Activated T-cell treated with anti-CD3 and anti-CD28 coated beads, Interleukin-2, amount 50 U/mL, for 4 hours (primary cell): ENCODE measurements at regions not wholly inside any gene's neighbourhood (a gene's known extent, or its start where the extent isn't known, plus 50 kb on each side); places are given as distances from the start of the nearest gene placed in this dataset.
"Not testable (repeated sequence)": the region's sequence is repeated elsewhere in the genome, so short reads cannot be mapped to it uniquely, and the experiment has no call there.

Experiments
- ATAC-seq, 2 donors: fragments of 200-7000 bp; cut with Tn5 transposase; one replicate each; pipeline ENCODE4 v1.10.0; 2021
- DNase-seq: peaks from one replicate; pipeline ENCODE4 v3.0.0-alpha.2; 2020
- H3K27me3 Mint-ChIP-seq: one replicate; pipeline ENCODE4 v1.8.0; 2021; ENCODE audit warnings: low read depth, mixed read lengths
- H3K36me3 Mint-ChIP-seq: one replicate; pipeline ENCODE4 v1.8.0; 2022; ENCODE audit warnings: mixed read lengths; ENCODE audit not compliant: insufficient read depth
- H3K4me1 Mint-ChIP-seq: one replicate; pipeline ENCODE4 v1.8.0; 2021; ENCODE audit warnings: low read depth, mixed read lengths
- H3K4me3 Mint-ChIP-seq: one replicate; pipeline ENCODE4 v1.8.0; 2021; ENCODE audit warnings: mild to moderate bottlenecking, moderate library complexity, mixed read lengths
- H3K9me3 Mint-ChIP-seq: one replicate; pipeline ENCODE4 v1.8.0; 2021; ENCODE audit warnings: mixed read lengths

GRCh38 chr13:89352384-89352783, 1681.2 kb downstream of the SLITRK5 start:
- no peak for DNase-seq
- no peak for ATAC-seq
- Mint-ChIP-seq H3K27me3 (no peaks in the 10 kb centered on the region), H3K9me3 (peaks cover 9% of the 10 kb centered on the region), H3K4me1 (no peaks in the 10 kb centered on the region), H3K36me3 (no peaks in the 10 kb centered on the region), H3K4me3 (no peak overlapping the region)

DNA sequence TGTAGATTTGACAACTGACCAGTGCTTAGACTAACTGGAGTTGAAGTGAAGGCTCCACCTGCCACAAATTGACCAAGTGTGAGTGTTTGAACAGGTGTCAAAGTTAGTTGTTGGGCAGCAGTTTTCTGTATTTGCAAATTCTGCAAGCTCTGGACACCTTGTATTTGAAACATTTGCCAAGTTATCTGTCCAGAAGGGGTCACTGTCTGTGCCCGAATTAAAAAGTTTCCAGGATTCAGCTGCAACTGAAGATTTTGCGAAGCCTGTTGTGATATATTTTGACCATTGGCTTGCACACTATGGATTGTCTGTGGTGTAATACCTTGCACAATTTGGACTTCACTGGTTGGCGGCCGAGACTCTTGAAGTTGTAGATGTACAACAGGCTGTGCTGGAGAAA, 1690.7 kb downstream of the SLITRK5 start:
- H3K4me1 Mint-ChIP-seq = no peaks in the 10 kb centered on the region
- H3K27me3 Mint-ChIP-seq = no peaks in the 10 kb centered on the region
- H3K4me3 Mint-ChIP-seq = no peak overlapping the region
- ATAC-seq (no peak), DNase-seq (no peak)
- peaks cover 14% of the 10 kb centered on the region for H3K9me3 Mint-ChIP-seq
- H3K36me3 Mint-ChIP-seq = no peaks in the 10 kb centered on the region

DNA sequence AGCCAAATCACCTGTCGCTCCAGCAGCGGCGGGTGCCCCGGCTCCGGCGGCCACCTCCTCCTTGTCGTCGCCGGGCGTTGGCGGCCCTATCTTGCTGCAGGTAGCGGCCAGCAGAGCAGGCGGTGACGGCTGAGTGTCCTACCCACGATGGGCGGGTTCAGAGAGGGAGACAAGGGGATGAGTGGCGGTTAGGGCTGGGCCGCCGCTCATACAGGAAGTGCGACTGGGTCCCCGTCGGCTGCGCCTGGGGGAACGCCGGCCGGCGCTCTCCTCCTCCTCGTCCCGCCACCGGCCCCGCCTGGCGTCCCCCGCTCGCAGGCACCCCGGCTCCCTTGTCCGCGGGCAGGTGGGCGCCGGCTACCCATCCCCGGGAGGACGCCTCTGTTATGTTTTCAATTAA, 1692.0 kb downstream of the SLITRK5 start:
- ATAC-seq (no peak), DNase-seq (no peak)
- no peaks in the 10 kb centered on the region for H3K36me3 Mint-ChIP-seq
- no peak overlapping the region for H3K4me3 Mint-ChIP-seq
- H3K4me1 Mint-ChIP-seq = no peaks in the 10 kb centered on the region
- no peaks in the 10 kb centered on the region for H3K27me3 Mint-ChIP-seq
- peaks cover 9% of the 10 kb centered on the region for H3K9me3 Mint-ChIP-seq

DNA sequence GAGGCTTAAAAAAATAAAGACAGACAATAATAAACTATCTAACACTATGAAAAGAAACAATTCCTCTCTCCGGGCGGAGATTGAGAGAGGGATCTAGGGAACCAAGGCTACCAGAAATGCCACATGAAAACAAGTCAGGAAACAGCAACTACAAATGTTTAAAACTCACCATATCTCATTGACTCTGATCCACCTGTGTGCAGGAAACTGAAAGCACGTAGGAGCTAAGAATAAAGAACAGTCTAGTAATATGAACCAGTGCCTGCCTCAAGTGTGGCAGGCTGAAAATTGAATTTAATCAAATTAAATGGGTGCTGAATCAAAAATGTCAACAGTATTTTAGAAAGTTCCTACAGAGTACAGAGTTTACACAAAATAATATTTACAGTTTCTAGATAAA, 1701.0 kb downstream of the SLITRK5 start:
- Mint-ChIP-seq H3K27me3 (no peaks in the 10 kb centered on the region), H3K4me1 (no peaks in the 10 kb centered on the region), H3K36me3 (no peaks in the 10 kb centered on the region), H3K9me3 (peaks cover 11% of the 10 kb centered on the region), H3K4me3 (no peak overlapping the region)
- DNase-seq = no peak
- no peak for ATAC-seq

GRCh38 chr13:89375839-89376238, 1704.7 kb downstream of the SLITRK5 start:
- no peak for ATAC-seq
- H3K4me1 Mint-ChIP-seq = no peaks in the 10 kb centered on the region
- DNase-seq = no peak
- H3K4me3 Mint-ChIP-seq = no peak overlapping the region
- no peaks in the 10 kb centered on the region for H3K27me3 Mint-ChIP-seq
- H3K9me3 Mint-ChIP-seq = peaks cover 13% of the 10 kb centered on the region
- no peaks in the 10 kb centered on the region for H3K36me3 Mint-ChIP-seq

- H3K27me3 Mint-ChIP-seq = no peaks in the 10 kb centered on the region
- ATAC-seq (no peak), DNase-seq (no peak)
- H3K36me3 Mint-ChIP-seq = no peaks in the 10 kb centered on the region
- H3K4me3 Mint-ChIP-seq = no peak overlapping the region
- no peaks in the 10 kb centered on the region for H3K4me1 Mint-ChIP-seq
- H3K9me3 Mint-ChIP-seq = peaks cover 12% of the 10 kb centered on the region
Observed at GRCh38 chr13:89380101-89380500, 1708.9 kb downstream of the SLITRK5 start.

DNA sequence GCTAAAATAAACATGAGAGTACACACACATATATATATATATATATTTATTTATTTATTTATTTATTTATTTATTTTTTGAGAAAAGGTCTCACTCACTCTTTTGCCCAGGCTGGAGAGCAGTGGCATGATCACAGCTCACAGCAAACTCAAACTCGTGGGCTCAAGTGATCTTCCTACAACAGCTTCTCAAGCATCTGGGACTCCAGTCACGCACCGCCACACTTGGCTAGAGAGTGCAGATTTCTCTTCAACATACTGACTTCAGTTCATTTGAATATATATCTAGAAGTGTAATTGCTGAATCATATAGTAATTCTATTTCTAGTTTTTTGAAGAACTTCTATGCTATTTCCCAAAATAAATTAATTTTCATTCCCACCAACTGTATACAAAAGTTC, 1711.8 kb downstream of the SLITRK5 start:
- no peaks in the 10 kb centered on the region for H3K27me3 Mint-ChIP-seq
- DNase-seq (no peak), ATAC-seq (no peak)
- no peak overlapping the region for H3K4me3 Mint-ChIP-seq
- H3K36me3 Mint-ChIP-seq = no peaks in the 10 kb centered on the region
- H3K9me3 Mint-ChIP-seq = peaks cover 24% of the 10 kb centered on the region
- H3K4me1 Mint-ChIP-seq = no peaks in the 10 kb centered on the region

GRCh38 chr13:89383891-89384290, 1712.7 kb downstream of the SLITRK5 start:
- H3K9me3 Mint-ChIP-seq = peaks cover 24% of the 10 kb centered on the region
- ATAC-seq (no peak), DNase-seq (no peak)
- no peaks in the 10 kb centered on the region for H3K27me3 Mint-ChIP-seq
- H3K4me1 Mint-ChIP-seq = no peaks in the 10 kb centered on the region
- H3K36me3 Mint-ChIP-seq = no peaks in the 10 kb centered on the region
- H3K4me3 Mint-ChIP-seq = no peak overlapping the region

- Mint-ChIP-seq H3K4me3 (no peak overlapping the region), H3K4me1 (no peaks in the 10 kb centered on the region), H3K27me3 (no peaks in the 10 kb centered on the region), H3K9me3 (peaks cover 8% of the 10 kb centered on the region), H3K36me3 (no peaks in the 10 kb centered on the region)
- ATAC-seq (no peak), DNase-seq (no peak)
Observed at GRCh38 chr13:89393758-89394304, 1722.7 kb downstream of the SLITRK5 start.

DNA sequence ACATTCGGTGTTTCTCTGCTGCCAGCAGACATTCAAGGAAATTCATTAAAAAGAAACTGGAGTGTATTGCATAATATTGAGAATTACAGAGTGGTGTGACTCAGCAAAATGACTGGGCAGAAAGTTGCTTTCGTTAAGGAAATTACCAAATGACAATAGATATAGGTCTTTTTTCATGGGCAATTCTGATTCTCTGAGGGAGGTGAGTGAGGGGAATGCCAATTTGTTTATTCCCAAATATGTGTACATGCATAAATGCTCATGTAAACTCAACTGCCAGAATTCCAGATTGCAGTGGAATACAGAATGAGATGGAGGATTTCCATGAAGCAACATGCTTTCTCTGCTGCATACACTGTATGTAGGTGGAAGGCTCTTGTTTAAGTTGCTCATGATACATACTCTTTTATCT, 1730.1 kb downstream of the SLITRK5 start:
- Mint-ChIP-seq H3K36me3 (no peaks in the 10 kb centered on the region), H3K4me3 (no peak overlapping the region), H3K9me3 (peaks cover 26% of the 10 kb centered on the region), H3K4me1 (no peaks in the 10 kb centered on the region), H3K27me3 (no peaks in the 10 kb centered on the region)
- no peak for ATAC-seq
- DNase-seq = no peak

DNA sequence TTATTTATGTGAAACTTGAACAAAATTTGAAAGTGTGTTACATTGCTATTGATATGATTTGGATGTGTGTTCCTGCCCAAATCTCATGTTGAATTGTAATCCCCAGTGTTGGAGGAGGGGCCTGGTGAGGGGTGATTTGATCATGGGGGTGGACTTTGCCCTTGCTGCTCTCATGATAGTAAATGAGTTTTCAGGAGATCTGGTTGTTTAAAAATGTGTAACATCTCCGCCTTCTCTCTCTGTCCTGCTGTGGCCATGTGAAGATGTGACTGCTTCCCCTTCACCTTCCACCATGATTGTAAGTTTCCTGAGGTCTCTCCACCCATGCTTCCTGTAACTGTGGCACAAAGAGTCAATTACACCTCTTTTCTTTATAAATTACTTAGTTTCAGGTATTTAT, 1731.0 kb downstream of the SLITRK5 start:
- no peaks in the 10 kb centered on the region for H3K27me3 Mint-ChIP-seq
- peaks cover 26% of the 10 kb centered on the region for H3K9me3 Mint-ChIP-seq
- H3K4me1 Mint-ChIP-seq = no peaks in the 10 kb centered on the region
- no peak overlapping the region for H3K4me3 Mint-ChIP-seq
- ATAC-seq = no peak
- DNase-seq = no peak
- H3K36me3 Mint-ChIP-seq = no peaks in the 10 kb centered on the region

- not testable (repeated sequence) for H3K4me3 Mint-ChIP-seq, H3K36me3 Mint-ChIP-seq, H3K27me3 Mint-ChIP-seq, H3K4me1 Mint-ChIP-seq, DNase-seq, ATAC-seq
- H3K9me3 Mint-ChIP-seq = peaks cover 27% of the 10 kb centered on the region
Observed at GRCh38 chr13:89406096-89406495, 1734.9 kb downstream of the SLITRK5 start.

DNA sequence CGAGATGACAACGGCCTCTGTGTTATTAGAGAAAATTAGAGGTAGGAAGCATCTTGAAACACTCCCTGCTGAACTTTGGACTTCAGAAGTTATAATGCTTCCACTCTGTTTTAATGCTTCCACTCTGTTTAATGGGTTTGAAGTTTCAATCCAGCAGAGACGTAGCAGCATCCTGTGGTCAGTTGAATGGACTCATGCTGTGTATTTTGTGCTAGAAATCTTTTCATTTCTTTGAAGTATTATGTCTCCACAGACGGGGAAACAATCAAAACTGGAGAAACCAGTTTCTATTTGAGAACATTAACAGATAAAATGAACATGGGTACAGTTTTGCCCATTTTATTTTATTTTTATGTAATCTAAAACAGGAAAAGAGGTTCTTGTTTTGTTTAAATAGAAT, 1736.2 kb downstream of the SLITRK5 start:
- no peaks in the 10 kb centered on the region for H3K4me1 Mint-ChIP-seq
- no peak for ATAC-seq
- H3K36me3 Mint-ChIP-seq = no peaks in the 10 kb centered on the region
- no peak for DNase-seq
- no peaks in the 10 kb centered on the region for H3K27me3 Mint-ChIP-seq
- H3K9me3 Mint-ChIP-seq = peaks cover 17% of the 10 kb centered on the region
- H3K4me3 Mint-ChIP-seq = no peak overlapping the region

GRCh38 chr13:89432997-89433396, 1761.8 kb downstream of the SLITRK5 start:
- ATAC-seq (no peak), DNase-seq (no peak)
- H3K27me3 Mint-ChIP-seq = no peaks in the 10 kb centered on the region
- no peak overlapping the region for H3K4me3 Mint-ChIP-seq
- H3K36me3 Mint-ChIP-seq = no peaks in the 10 kb centered on the region
- H3K9me3 Mint-ChIP-seq = peaks cover 19% of the 10 kb centered on the region
- no peaks in the 10 kb centered on the region for H3K4me1 Mint-ChIP-seq

DNA sequence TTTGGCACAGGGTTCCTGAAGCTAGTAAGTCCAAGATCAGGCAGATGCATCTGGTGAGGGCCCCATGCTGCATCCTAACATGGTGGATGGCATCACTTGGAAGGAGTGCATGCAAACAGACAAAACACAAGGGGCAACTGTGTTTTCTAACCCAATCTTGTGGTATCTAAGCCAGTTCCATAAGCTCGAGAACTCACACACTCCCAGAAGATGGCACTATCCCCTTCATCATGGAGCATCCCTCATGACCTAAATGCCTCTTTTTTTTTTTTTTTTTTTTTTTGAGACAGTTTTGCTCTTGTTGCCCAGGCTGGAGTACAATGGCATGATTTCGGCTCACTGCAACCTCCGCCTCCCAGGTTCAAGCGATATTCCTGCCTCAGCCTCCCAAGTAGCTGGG, 1763.5 kb downstream of the SLITRK5 start:
- DNase-seq, H3K4me3 Mint-ChIP-seq, H3K4me1 Mint-ChIP-seq, ATAC-seq, H3K27me3 Mint-ChIP-seq, H3K36me3 Mint-ChIP-seq: not testable (repeated sequence)
- H3K9me3 Mint-ChIP-seq = peaks cover 16% of the 10 kb centered on the region

DNA sequence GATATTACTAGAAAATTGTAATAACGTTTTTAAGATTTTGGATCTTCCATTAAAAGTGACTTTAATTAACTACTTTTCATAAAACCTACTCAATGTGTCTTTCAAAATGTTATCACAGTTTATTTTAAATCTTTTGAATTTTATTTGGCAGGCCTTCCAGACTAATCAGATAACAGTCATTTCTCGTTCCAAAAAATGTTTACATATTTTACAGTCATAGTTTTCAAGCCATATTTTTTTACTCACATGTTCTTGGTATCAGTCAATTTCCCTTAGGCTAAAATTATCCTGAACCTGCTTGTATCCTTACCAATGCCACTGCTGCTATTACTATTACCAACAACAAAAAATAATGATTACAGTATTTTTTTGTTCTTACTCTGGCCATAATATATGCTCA, 1783.5 kb downstream of the SLITRK5 start:
- no peaks in the 10 kb centered on the region for H3K36me3 Mint-ChIP-seq
- DNase-seq (no peak), ATAC-seq (no peak)
- H3K27me3 Mint-ChIP-seq = no peaks in the 10 kb centered on the region
- H3K4me3 Mint-ChIP-seq = no peak overlapping the region
- peaks cover 19% of the 10 kb centered on the region for H3K9me3 Mint-ChIP-seq
- H3K4me1 Mint-ChIP-seq = no peaks in the 10 kb centered on the region
